SHP77 treated with DMSO at 0.1 percent for 48 hours (cell line): ENCODE measurements at regions not wholly inside any gene's neighbourhood (a gene's known extent, or its start where the extent isn't known, plus 50 kb on each side); places are given as distances from the start of the nearest gene placed in this dataset.

Source experiments
- DNase-seq: peaks from one replicate; lab custom pipeline; 2025; lab: John Stamatoyannopoulos, UW

GRCh38 chr2:7973801-7974480 is 707.9 kb upstream of the ID2 start:
- no peak for DNase-seq

- DNase-seq = no peak
These were observed 706.9 kb upstream of the ID2 start for GRCh38 chr2:7974936-7975335.

GRCh38 chr2:7976206-7976605 is 705.6 kb upstream of the ID2 start:
- no peak for DNase-seq

- DNase-seq = no peak
These were observed 703.9 kb upstream of the ID2 start for GRCh38 chr2:7977981-7978380.

- DNase-seq = no peak
These were observed 699.8 kb upstream of the ID2 start for GRCh38 chr2:7982054-7982453.

- DNase-seq = no peak
These were observed 698.4 kb upstream of the ID2 start for GRCh38 chr2:7983451-7983850.

- no peak for DNase-seq
These were observed 697.9 kb upstream of the ID2 start for GRCh38 chr2:7983912-7984311.

GRCh38 chr2:7984693-7985353 is 697.0 kb upstream of the ID2 start:
- DNase-seq = no peak

- no peak for DNase-seq
These were observed 695.4 kb upstream of the ID2 start for GRCh38 chr2:7986431-7986830.

- DNase-seq = no peak
These were observed 693.9 kb upstream of the ID2 start for GRCh38 chr2:7987992-7988391.

GRCh38 chr2:7988440-7988839 is 693.4 kb upstream of the ID2 start:
- DNase-seq = no peak

GRCh38 chr2:7989823-7990222 is 692.0 kb upstream of the ID2 start:
- no peak for DNase-seq

- peak; percentile 6 for DNase-seq
These were observed 688.9 kb upstream of the ID2 start for GRCh38 chr2:7992612-7993602.

- DNase-seq = peak; percentile 54
These were observed 687.4 kb upstream of the ID2 start for GRCh38 chr2:7994397-7994951.

GRCh38 chr2:7997279-7997678 is 684.6 kb upstream of the ID2 start:
- DNase-seq = no peak

GRCh38 chr2:7999683-8000476 is 682.0 kb upstream of the ID2 start:
- DNase-seq = no peak

GRCh38 chr2:8000870-8001269 is 681.0 kb upstream of the ID2 start:
- peak; percentile 7 for DNase-seq

GRCh38 chr2:8002765-8003393 is 679.0 kb upstream of the ID2 start:
- DNase-seq = no peak

GRCh38 chr2:8003462-8004075 is 678.3 kb upstream of the ID2 start:
- DNase-seq = peak; percentile 73

- DNase-seq = peak; percentile 25
These were observed 677.6 kb upstream of the ID2 start for GRCh38 chr2:8004250-8004681.

GRCh38 chr2:8006181-8006580 is 675.7 kb upstream of the ID2 start:
- no peak for DNase-seq
